HG02571 (cell line): ENCODE measurements at regions not wholly inside any gene's neighbourhood (a gene's known extent, or its start where the extent isn't known, plus 50 kb on each side); places are given as distances from the start of the nearest gene placed in this dataset.

Source experiments
- ATAC-seq: cut with Tn5 transposase; IDR thresholded peaks from one replicate; pipeline ENCODE4 v1.9.1; 2021; ENCODE audit warnings: mild to moderate bottlenecking, moderate library complexity; ENCODE audit not compliant: unreplicated experiment

DNA sequence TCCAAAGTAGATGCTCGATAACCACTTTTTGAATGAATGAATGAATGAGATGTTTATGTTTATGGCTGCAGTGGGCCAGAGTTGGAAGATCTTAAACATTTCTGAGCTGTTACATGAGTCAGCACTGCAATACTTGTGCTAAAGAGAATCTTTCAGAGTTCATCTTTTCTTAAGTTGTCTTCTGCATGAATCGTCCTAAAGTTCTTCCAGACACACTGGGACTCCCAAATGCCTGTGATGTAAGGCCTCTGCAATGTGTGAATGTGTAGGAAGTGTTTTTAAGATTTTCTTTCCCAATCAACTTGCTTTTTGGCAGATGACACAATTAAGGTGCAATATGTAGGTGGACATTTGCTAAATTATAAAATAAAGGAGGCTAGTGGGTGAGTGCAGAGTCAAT lies 50.3 kb upstream of the TRIM9 start:
- no peak for ATAC-seq

- ATAC-seq = no peak
These were observed 52.3 kb upstream of the TRIM9 start for GRCh38 chr14:51147183-51147582.

- ATAC-seq = no peak
These were observed 60.4 kb upstream of the TRIM9 start for GRCh38 chr14:51155326-51155725.

- ATAC-seq = no peak
These were observed 62.1 kb upstream of the TRIM9 start for GRCh38 chr14:51157012-51157411.

GRCh38 chr14:51160871-51161270 lies 66.0 kb upstream of the TRIM9 start:
- no peak for ATAC-seq

GRCh38 chr14:51165415-51165814 lies 70.5 kb upstream of the TRIM9 start:
- ATAC-seq = no peak

- ATAC-seq = no peak
These were observed 72.3 kb upstream of the TMX1 start for GRCh38 chr14:51167587-51168214.

DNA sequence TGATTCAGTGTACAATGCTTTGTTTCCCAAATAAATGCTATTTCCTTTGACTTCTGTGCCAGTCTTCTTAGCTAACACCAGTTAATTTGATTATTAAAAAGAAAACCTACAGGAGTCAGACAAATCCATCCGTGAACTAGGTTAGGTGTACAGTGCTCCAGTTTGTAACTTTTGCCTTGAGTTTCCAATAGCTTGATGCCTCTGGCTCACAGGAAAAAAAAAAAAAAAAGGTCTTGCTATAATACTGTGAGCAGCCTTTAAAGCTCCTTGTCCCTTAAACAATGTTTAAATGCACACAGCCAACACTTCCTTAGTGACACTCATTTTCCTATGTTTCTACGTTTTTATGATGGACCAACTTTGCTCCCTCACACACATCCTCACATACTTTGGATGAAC lies 71.8 kb upstream of the TMX1 start:
- no peak for ATAC-seq

DNA sequence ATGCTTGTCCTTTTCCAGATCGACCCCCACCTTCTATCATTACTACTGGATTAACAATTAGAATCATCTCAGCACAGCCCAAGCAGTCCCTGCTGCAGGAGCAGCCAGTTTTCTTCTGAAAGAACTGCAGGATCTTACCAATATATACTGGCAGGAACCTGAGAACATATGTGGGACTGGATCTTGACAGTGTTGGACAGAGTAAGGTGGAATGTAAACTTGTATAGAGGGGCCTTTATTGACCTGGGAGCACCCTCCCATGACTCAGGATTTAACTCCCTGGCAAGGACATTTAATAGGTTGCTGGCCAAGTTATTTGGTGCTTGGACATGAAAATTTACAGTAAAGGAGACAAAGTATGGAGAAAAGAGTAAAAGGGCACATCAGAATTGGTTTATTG lies 66.2 kb upstream of the TMX1 start:
- ATAC-seq = no peak

DNA sequence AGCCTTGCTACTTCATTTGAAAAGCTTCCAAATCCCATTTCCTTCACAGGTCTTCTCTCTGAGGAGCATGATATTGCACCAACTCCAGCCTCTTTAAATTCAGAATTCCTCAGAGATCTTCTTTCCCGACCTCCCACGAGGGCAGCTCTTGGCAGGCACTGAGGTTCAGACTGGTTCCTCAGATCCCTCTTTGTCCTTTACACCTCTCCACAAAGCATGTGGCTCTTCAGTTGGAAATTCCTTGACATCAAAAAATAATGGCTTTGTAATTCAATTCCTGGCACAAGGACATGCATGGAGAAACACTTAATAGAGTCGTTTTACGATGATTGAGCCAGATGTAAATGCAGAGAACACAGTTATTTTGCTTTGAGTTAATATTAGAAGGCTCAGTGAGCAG lies 63.2 kb upstream of the TMX1 start:
- no peak for ATAC-seq

GRCh38 chr14:51180577-51180976 lies 59.5 kb upstream of the TMX1 start:
- ATAC-seq = peak; percentile 69

DNA sequence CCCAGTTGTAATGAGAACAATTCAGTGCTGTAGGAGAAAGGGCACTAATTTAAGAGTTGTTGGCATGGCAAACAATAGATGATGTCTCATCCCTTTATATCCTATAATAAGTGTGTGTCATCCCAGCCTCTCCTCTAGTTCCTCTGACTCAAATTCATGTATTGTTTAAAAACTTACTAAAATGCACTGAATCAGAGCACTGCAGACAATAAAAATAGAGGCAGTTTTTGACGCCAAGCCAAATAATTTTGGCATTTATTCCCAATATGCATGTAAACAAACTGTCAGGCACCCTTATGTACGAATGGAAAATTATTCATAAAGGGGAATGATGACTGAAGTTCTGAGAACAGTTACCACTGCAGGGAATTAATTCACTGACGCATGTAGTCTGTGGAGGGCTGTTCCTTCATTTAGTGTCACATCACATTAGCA lies 57.9 kb upstream of the TMX1 start:
- no peak for ATAC-seq

DNA sequence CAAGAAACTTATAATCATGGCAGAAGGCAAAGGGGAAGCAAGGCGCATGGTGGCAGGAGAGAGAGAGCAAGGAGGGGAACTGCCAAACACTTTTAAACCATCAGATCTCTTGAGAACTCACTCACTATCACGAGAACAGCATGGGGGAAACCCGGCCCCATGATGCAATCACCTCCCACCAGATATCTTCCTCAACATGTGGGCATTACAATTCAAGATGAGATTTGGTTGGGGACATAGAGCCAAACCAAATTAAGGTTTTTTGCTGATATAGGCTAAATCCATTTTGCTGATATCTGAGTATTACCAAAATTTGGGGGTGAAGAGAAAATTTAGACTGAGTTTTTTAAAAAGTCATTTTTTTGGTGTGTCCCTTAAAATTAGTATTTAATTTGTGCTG lies 54.9 kb upstream of the TMX1 start:
- no peak for ATAC-seq

DNA sequence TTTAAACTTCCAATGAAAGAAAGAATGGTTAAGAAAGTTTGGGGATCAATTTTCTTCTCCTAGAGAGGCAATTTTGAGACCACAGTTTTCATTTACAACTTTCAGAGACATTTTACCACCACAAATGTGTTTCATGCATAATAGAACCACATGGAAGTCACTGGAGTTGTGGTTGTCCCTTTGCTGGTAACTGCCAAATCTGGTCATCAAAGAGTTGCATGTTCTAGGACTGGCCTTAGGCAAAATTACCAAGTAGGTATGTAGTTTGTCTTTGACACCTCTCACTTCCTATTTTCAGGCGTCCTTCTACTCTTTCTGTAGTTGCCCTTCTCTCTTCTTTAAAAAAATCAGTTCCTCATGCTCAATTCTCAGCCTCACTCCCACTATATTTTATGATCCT lies 54.3 kb upstream of the TMX1 start:
- peak; percentile 87 for ATAC-seq

DNA sequence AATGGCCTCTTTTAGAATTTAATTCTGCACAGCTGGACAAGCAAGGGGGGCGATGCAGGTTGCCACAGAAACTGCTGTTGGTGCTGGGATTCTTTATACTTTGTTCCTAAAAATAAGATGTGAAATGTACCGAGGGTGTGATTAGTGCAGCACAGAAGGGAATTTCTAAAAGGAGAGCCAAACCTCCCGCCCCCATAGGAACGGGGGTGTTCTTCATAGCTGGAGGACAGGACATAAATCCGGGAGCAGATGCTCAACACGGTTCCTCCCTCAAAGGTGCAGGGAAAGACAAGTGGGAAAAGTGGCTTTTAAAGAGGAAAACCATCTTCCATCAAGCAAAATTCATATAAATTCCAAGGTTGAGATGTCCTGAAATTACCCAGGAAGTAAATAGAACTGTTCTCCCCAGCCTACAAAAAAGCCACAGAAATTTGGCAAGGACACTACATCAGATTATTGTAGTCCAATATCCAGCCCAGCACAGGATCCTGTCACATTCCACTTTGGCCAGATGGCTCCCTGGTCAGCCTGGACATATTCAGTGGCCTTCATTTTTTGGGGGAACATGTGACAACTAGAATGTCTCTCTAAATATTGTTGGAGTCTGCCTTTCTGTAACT lies 51.4 kb upstream of the TMX1 start:
- no peak for ATAC-seq

DNA sequence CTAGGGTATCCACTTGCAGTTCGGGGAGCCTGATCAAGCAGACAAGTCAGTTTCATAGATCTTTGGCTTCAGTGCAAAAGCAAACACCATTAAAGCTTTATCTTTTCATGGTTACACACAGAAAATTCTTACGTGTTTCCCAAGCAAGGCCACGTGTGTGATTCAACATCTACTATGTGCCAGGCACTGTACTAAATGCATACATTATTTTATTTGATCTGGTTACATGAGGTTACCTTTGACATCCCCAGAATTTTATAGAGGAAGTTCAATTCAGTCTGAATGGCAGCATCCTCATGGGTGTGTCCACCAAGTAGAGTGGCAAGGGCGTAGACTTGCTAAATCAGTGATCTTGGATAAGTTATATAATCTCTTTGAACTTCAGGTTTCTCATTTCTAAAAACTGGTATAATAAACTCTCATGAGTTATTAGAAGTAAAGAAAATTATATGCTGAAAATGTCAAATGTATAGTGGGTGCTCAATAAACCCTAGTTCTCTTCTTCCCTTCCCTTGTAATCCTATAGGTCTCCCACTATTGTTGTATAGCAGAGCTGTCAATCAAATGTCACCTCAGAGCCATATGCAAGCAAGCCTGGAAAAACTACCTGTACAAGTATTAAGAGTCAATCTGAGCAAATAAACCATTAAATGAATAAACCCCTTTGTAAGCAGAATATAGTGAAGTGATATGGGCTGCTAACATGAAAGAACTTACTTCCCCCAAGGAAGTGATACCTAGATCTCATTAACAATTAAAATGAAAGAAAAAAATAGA lies 50.3 kb upstream of the TMX1 start:
- no peak for ATAC-seq
